ENCODE measurements at regions not wholly inside any gene's neighbourhood (a gene's known extent, or its start where the extent isn't known, plus 50 kb on each side); places are given as distances from the start of the nearest gene placed in this dataset.
"Not testable (repeated sequence)": the region's sequence is repeated elsewhere in the genome, so short reads cannot be mapped to it uniquely, and the experiment has no call there.

DNA sequence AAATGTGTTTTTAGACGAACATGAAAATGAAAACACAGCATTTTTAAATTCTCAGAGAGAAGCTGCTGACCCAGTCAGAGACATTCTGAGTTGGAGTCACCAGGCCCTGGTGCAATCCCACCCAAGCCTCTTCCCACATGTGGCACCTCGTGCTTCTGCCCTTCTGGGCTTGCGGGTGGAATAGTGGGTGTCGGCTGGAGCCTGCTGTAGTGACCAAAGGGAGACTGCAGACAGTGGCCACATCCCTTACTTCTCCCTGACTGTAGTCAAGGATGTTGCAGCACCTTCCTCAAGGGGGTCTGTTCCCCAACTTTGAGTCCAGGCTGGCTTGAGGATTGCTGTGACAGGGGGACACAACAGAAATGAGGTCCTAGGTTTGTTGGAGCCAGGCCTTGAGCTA, 104.4 kb upstream of the GLI2 start:
- no peaks in the 10 kb centered on the region for H3K9me3 ChIP-seq (ENCODE audit: insufficient read depth, low read depth, low read length)
- no peaks in the 10 kb centered on the region for H3K36me3 ChIP-seq (ENCODE audit: insufficient read depth, low read depth, low read length)
- peaks cover 42% of the 10 kb centered on the region for H3K27me3 ChIP-seq (ENCODE audit: insufficient read depth, low read length)
- no peak overlapping the region for H3K9ac ChIP-seq (ENCODE audit: low read depth, low read length)
- H3K27ac ChIP-seq (ENCODE audit: low read length): no peak overlapping the region
- no peak overlapping the region for H3K4me3 ChIP-seq (ENCODE audit: low read length)
- H3K4me1 ChIP-seq (ENCODE audit: insufficient read depth, low read length): no peaks in the 10 kb centered on the region

DNA sequence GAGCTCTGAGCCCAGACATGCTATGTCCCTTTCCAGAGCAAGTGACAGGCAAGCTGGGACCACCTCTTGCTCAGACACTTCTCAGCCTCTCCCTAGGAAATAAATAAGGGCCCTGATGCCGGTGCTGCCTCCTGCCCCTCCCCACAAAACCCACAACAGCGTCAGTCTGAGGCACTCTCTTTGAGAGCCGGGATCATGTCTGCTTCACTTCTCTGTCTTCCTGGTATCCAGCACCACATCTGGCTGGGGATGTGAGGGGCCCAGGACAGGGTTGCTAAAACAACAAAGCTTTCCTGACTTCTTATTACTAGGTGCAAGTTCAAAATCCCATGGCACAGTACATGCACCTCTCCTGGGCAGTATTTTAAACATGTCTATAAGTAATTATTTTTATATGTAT, 103.9 kb upstream of the GLI2 start:
- Histone ChIP-seq H3K9ac (ENCODE audit: low read depth, low read length) (no peak overlapping the region), H3K4me1 (ENCODE audit: insufficient read depth, low read length) (no peaks in the 10 kb centered on the region), H3K4me3 (ENCODE audit: low read length) (no peak overlapping the region), H3K9me3 (ENCODE audit: insufficient read depth, low read depth, low read length) (no peaks in the 10 kb centered on the region), H3K27me3 (ENCODE audit: insufficient read depth, low read length) (peaks cover 42% of the 10 kb centered on the region), H3K36me3 (ENCODE audit: insufficient read depth, low read depth, low read length) (no peaks in the 10 kb centered on the region), H3K27ac (ENCODE audit: low read length) (no peak overlapping the region)

DNA sequence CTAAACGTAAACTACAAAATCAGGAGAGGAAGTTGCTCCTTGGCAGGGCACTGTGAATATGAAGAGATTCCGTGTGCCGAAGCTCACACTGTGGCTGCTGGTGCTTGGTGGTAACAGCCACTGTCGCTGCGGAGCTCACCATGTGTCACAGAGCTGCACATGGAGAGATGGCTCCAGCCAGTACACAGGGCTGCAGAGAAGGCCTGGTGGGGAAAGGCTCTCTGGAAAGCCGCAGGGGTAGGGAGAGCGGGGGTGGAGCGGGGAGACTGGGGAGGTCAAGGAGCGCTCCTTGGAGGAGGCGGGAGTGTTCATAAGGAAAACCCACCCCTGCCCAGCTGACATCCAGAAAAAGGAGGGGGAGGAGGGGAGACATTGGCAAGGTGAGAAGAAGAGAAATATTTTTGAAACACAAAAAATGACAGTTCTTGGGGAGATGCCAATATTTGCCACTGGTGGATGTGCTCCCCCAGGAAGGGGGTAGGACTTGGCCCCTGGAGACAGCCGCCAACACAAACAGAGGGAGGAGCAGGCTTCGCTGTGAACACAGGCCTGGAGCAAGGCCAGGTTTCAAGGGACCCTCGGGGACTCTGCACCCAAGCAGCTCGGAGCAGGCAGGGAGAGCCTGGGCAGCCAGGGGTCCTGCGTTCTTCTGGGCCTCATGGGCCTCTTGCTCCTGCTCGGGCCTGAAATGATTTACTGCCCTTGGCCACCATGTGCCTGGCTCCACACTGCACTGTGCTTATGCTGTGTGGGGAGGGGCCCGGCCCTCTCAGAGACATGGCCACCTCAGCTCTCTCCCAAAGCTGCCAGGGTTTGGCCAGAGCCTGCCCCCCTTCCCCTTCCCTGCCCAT, 102.6 kb upstream of the GLI2 start:
- no peaks in the 10 kb centered on the region for H3K4me1 ChIP-seq (ENCODE audit: insufficient read depth, low read length)
- H3K27me3 ChIP-seq (ENCODE audit: insufficient read depth, low read length): peaks cover 37% of the 10 kb centered on the region
- H3K9ac ChIP-seq (ENCODE audit: low read depth, low read length): no peak overlapping the region
- H3K4me3 ChIP-seq (ENCODE audit: low read length): no peak overlapping the region
- no peaks in the 10 kb centered on the region for H3K36me3 ChIP-seq (ENCODE audit: insufficient read depth, low read depth, low read length)
- H3K27ac ChIP-seq (ENCODE audit: low read length): no peak overlapping the region
- H3K9me3 ChIP-seq (ENCODE audit: insufficient read depth, low read depth, low read length): no peaks in the 10 kb centered on the region

DNA sequence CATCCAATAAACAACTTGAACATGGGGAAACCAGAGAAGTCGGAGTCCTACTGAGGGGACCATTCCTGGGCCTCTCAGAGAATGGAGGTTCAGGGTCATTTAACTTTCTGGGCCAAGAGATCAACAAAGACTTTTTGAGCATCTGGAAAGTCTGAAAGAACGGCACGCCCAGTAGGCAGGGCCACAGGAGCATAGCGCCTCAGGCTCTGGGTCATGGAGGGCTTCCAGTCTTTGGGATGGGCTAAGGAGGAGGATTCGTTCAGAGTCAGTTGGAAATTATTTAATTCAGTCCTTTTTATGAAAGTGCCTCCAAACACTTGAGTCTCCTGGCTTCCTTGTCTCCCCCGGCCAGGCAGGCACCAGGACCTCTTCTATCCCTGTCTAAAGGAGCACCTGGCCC, 101.1 kb upstream of the GLI2 start:
- Histone ChIP-seq H3K9ac (ENCODE audit: low read depth, low read length) (no peak overlapping the region), H3K27me3 (ENCODE audit: insufficient read depth, low read length) (peaks cover 36% of the 10 kb centered on the region), H3K36me3 (ENCODE audit: insufficient read depth, low read depth, low read length) (no peaks in the 10 kb centered on the region), H3K9me3 (ENCODE audit: insufficient read depth, low read depth, low read length) (no peaks in the 10 kb centered on the region), H3K4me1 (ENCODE audit: insufficient read depth, low read length) (no peaks in the 10 kb centered on the region), H3K4me3 (ENCODE audit: low read length) (no peak overlapping the region), H3K27ac (ENCODE audit: low read length) (no peak overlapping the region)

DNA sequence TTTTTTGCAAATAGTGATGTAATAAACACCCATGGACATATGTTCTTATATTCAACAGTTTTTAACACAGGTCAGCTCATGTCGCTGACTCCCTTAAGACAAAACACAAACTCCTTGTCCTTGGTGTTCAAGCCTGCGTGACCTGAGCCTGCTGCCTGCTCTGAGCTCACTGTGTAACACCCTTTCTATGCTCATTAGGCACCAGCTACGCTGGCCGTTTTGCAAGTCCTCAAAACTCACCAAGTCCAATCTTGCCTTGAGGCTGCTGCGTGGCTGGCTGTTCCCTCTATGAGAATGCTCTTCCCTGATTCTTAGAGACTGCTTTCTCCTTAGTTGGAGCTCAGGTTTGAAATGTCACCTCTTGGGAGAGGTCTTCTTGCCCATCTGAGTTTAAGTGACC, 100.5 kb upstream of the GLI2 start:
- Histone ChIP-seq H3K4me1 (ENCODE audit: insufficient read depth, low read length) (no peaks in the 10 kb centered on the region), H3K27me3 (ENCODE audit: insufficient read depth, low read length) (peaks cover 32% of the 10 kb centered on the region), H3K36me3 (ENCODE audit: insufficient read depth, low read depth, low read length) (no peaks in the 10 kb centered on the region), H3K27ac (ENCODE audit: low read length) (no peak overlapping the region), H3K4me3 (ENCODE audit: low read length) (no peak overlapping the region), H3K9ac (ENCODE audit: low read depth, low read length) (no peak overlapping the region), H3K9me3 (ENCODE audit: insufficient read depth, low read depth, low read length) (no peaks in the 10 kb centered on the region)

DNA sequence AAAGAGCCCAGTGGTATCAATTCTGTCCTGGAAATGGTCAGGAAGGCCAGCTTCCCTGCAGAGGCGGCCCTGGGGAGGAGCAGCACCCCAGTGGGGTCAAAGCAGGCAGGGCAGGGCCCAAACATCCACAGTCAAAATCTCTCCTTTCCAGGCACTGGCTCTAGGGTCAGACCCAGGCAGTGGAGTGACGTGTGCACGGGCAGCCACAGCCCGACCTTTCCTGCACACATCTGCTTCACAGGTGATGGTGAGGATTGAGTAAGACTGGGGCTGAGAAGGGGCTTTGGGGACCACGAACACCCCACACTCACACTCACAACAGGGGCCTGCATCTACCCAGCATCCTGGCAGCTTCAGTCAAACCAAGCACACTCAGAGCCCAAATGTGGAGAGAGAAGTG, 97.8 kb upstream of the GLI2 start:
- Histone ChIP-seq H3K36me3 (ENCODE audit: insufficient read depth, low read depth, low read length) (no peaks in the 10 kb centered on the region), H3K4me1 (ENCODE audit: insufficient read depth, low read length) (no peaks in the 10 kb centered on the region), H3K4me3 (ENCODE audit: low read length) (no peak overlapping the region), H3K9me3 (ENCODE audit: insufficient read depth, low read depth, low read length) (no peaks in the 10 kb centered on the region), H3K27ac (ENCODE audit: low read length) (no peak overlapping the region), H3K27me3 (ENCODE audit: insufficient read depth, low read length) (peaks cover 23% of the 10 kb centered on the region), H3K9ac (ENCODE audit: low read depth, low read length) (no peak overlapping the region)

DNA sequence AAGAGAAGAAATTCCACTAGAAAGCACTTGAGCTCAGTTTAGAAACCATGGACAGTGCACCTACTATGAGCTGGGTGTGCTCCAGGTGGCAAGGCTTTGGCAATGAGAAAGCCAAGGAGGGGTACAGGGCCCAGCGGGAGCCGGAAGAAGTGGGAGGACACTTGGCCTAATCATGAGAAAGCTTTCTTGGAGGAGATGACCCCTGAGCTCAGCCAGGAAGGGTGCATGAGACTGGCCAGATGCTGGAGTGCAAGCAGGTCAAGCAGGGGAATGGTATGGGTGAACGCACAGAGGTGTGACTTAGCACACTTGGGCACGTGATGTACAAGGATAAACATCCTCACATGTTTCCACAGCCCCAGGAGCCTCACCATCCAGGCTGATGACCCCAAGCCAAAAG, 97.2 kb upstream of the GLI2 start:
- peaks cover 26% of the 10 kb centered on the region for H3K27me3 ChIP-seq (ENCODE audit: insufficient read depth, low read length)

DNA sequence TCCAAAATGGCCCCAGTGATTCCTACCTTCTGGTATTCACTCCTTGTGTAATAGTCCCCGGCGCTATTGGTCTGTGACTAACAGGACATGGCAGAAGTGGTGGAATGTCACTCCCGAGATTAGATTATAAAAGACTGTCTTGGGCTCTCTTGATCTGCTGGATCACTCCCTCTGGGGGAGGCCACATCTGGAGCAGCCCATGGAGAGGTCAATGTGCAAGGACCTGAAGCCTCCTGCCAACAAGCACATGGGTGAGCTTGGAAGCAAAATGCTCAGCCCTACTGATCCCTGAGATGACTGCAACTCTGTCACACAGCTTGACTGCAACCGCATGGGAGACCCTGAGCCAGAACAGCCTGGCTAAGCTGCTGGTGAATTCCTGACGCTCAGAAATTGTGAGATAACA, 94.3 kb upstream of the GLI2 start:
- no peak overlapping the region for H3K27ac ChIP-seq (ENCODE audit: low read length)
- no peak overlapping the region for H3K4me3 ChIP-seq (ENCODE audit: low read length)
- no peaks in the 10 kb centered on the region for H3K36me3 ChIP-seq (ENCODE audit: insufficient read depth, low read depth, low read length)
- H3K9ac ChIP-seq (ENCODE audit: low read depth, low read length): no peak overlapping the region
- peaks cover 12% of the 10 kb centered on the region; the same call in 1 of the 2 replicates for H3K27me3 ChIP-seq (ENCODE audit: insufficient read depth, low read length)
- no peaks in the 10 kb centered on the region for H3K9me3 ChIP-seq (ENCODE audit: insufficient read depth, low read depth, low read length)
- H3K4me1 ChIP-seq (ENCODE audit: insufficient read depth, low read length): no peaks in the 10 kb centered on the region

More for the DNA sequence above, 97.2 kb upstream of the GLI2 start:
- H3K9me3 ChIP-seq (ENCODE audit: insufficient read depth, low read depth, low read length): no peaks in the 10 kb centered on the region
- H3K27ac ChIP-seq (ENCODE audit: low read length): no peak overlapping the region
- no peaks in the 10 kb centered on the region for H3K4me1 ChIP-seq (ENCODE audit: insufficient read depth, low read length)
- H3K36me3 ChIP-seq (ENCODE audit: insufficient read depth, low read depth, low read length): no peaks in the 10 kb centered on the region
- H3K9ac ChIP-seq (ENCODE audit: low read depth, low read length): no peak overlapping the region
- no peak overlapping the region for H3K4me3 ChIP-seq (ENCODE audit: low read length)

DNA sequence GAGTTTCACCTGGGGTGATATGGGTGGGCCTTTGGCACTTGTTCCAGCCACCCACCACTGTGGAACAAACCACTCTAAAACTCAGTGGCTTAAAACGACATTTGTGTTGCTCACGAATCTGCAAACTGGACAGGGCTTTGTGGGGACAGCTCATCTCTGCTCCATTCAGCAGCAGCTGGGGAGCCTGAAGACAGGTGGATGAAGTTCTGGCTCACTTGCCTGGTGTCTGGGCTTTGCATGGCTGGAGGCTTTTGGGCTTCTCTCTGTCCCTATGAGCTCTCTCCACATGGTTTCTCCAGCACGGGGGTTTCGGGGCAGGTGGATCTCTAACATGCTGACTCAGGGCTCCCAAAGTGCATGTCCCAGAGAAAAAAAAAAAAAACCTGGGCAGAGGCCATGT, 93.0 kb upstream of the GLI2 start:
- Histone ChIP-seq H3K4me1 (ENCODE audit: insufficient read depth, low read length) (no peaks in the 10 kb centered on the region), H3K36me3 (ENCODE audit: insufficient read depth, low read depth, low read length) (no peaks in the 10 kb centered on the region), H3K27me3 (ENCODE audit: insufficient read depth, low read length) (0 out of 2 replicates have a peak, but pooled peaks cover 12% of the 10 kb centered on the region), H3K4me3 (ENCODE audit: low read length) (no peak overlapping the region), H3K9ac (ENCODE audit: low read depth, low read length) (no peak overlapping the region), H3K9me3 (ENCODE audit: insufficient read depth, low read depth, low read length) (no peaks in the 10 kb centered on the region), H3K27ac (ENCODE audit: low read length) (no peak overlapping the region)

DNA sequence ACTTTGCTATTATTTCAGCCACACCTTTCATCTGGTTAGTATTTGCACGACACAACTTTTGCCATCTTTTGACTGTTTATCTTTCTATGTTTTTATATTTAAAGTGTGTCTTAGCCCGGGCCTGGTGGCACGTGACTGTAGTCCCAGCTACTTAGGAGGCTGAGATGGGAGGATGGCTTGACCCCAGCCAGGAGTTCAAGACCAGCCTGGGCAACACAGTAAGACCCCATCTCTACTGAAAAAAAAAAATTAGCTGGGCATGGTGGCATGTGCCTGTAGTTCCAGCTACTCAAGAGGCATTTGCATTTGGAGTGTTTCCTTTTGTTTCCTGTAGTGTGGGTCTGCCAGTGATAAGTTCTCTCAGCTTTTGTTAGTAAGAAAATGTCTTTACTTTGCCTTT, 88.7 kb upstream of the GLI2 start:
- H3K9me3 ChIP-seq (ENCODE audit: insufficient read depth, low read depth, low read length): peaks cover 25% of the 10 kb centered on the region
- no peak overlapping the region for H3K9ac ChIP-seq (ENCODE audit: low read depth, low read length)
- 0 out of 2 replicates have a peak, but pooled peaks cover 6% of the 10 kb centered on the region for H3K27me3 ChIP-seq (ENCODE audit: insufficient read depth, low read length)
- H3K4me1 ChIP-seq (ENCODE audit: insufficient read depth, low read length): no peaks in the 10 kb centered on the region
- no peak overlapping the region for H3K4me3 ChIP-seq (ENCODE audit: low read length)
- no peak overlapping the region for H3K27ac ChIP-seq (ENCODE audit: low read length)
- H3K36me3 ChIP-seq (ENCODE audit: insufficient read depth, low read depth, low read length): no peaks in the 10 kb centered on the region

DNA sequence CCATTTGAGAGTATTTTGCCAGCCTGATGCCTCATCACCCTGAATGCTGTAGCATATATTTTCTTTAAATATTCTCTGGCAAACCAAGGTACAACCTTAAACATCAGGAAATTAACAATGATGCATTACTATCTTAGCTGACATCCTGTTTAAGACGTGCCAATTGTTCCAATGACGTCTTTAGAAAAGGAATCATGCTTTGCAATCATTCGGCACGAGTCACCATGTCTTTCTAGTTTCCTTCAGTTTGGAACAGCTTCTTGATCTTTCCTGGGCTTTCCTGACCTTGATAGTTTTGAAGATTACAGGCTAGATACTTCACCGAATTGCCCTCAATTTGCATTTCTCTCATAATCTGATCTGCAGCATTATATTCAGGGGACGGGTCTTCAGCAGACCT, 88.2 kb upstream of the GLI2 start:
- Histone ChIP-seq H3K9me3 (ENCODE audit: insufficient read depth, low read depth, low read length) (peaks cover 25% of the 10 kb centered on the region), H3K4me1 (ENCODE audit: insufficient read depth, low read length) (no peaks in the 10 kb centered on the region), H3K4me3 (ENCODE audit: low read length) (no peak overlapping the region), H3K27ac (ENCODE audit: low read length) (no peak overlapping the region), H3K9ac (ENCODE audit: low read depth, low read length) (no peak overlapping the region), H3K27me3 (ENCODE audit: insufficient read depth, low read length) (peaks cover 11% of the 10 kb centered on the region; the same call in 1 of the 2 replicates), H3K36me3 (ENCODE audit: insufficient read depth, low read depth, low read length) (no peaks in the 10 kb centered on the region)

DNA sequence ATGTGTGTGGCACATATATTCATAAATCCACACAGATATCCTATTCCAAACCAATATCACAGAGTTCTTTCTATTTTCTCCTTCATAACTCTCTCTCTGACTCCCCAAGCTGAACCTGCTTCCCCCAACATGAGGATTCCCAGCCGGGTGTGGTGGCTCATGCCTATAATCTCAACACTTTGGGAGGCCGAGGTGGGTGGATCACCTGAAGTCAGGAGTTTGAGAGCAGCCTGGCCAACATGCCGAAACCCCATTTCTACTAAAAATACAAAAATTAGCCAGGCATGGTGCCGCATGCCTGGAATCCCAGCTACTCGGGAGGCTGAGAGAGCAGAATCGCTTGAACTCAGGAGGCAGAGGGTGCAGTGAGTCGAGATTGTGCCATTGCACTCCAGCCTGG, 86.3 kb upstream of the GLI2 start:
- H3K9me3 ChIP-seq (ENCODE audit: insufficient read depth, low read depth, low read length): peaks cover 25% of the 10 kb centered on the region

More for the DNA sequence above, 86.3 kb upstream of the GLI2 start:
- not testable (repeated sequence) for H3K9ac ChIP-seq (ENCODE audit: low read depth, low read length); H3K4me3 ChIP-seq (ENCODE audit: low read length); H3K36me3 ChIP-seq (ENCODE audit: insufficient read depth, low read depth, low read length); H3K4me1 ChIP-seq (ENCODE audit: insufficient read depth, low read length); H3K27ac ChIP-seq (ENCODE audit: low read length)
- peaks cover 22% of the 10 kb centered on the region for H3K27me3 ChIP-seq (ENCODE audit: insufficient read depth, low read length)

All from iPS-20b (cell line).